Stimulated activated CD4-positive, alpha-beta T cell treated with anti-CD3 and anti-CD28 coated beads, Interleukin-1b, Interleukin-23, amount 100 ng/mL, for 24 hours (primary cell): ENCODE measurements at regions not wholly inside any gene's neighbourhood (a gene's known extent, or its start where the extent isn't known, plus 50 kb on each side); places are given as distances from the start of the nearest gene placed in this dataset.
"Not testable (repeated sequence)": the region's sequence is repeated elsewhere in the genome, so short reads cannot be mapped to it uniquely, and the experiment has no call there.

Experiments used
- DNase-seq, 4 experiments: peaks; one replicate each; pipeline ENCODE4 v3.0.0-alpha.2; 2020; ENCODE audit warnings: low read depth in 4 of 4, low spot score in 1 of 4

GRCh38 chr21:28714777-28715464 lies 277.8 kb downstream of the LTN1 start:
- DNase-seq, result no peak

- no peak for DNase-seq
Observed at GRCh38 chr21:28712411-28712810, 280.3 kb downstream of the LTN1 start.

GRCh38 chr21:28705616-28706015 lies 287.1 kb downstream of the LTN1 start:
- DNase-seq, result no peak

GRCh38 chr21:28704746-28705145 lies 287.9 kb downstream of the LTN1 start:
- DNase-seq, result no peak

GRCh38 chr21:28703861-28704260 lies 288.8 kb downstream of the LTN1 start:
- DNase-seq, result no peak

- no peak for DNase-seq
Observed at GRCh38 chr21:28699596-28700259, 292.9 kb downstream of the LTN1 start.

GRCh38 chr21:28699186-28699585 lies 293.5 kb downstream of the LTN1 start:
- DNase-seq, result no peak

- no peak for DNase-seq
Observed at GRCh38 chr21:28696844-28697410, 295.8 kb downstream of the LTN1 start.

- DNase-seq, result no peak
Observed at GRCh38 chr21:28693476-28693875, 299.2 kb downstream of the LTN1 start.

GRCh38 chr21:28690196-28690595 lies 302.5 kb downstream of the LTN1 start:
- DNase-seq, result no peak

GRCh38 chr21:28688381-28688780 lies 304.3 kb downstream of the LTN1 start:
- no peak for DNase-seq

- no peak for DNase-seq
Observed at GRCh38 chr21:28687586-28687985, 305.1 kb downstream of the LTN1 start.

- DNase-seq, result no peak
Observed at GRCh38 chr21:28683982-28684752, 308.5 kb downstream of the LTN1 start.

GRCh38 chr21:28682884-28683283 lies 309.8 kb downstream of the LTN1 start:
- not testable (repeated sequence) for DNase-seq

- DNase-seq, result not testable (repeated sequence)
Observed at GRCh38 chr21:28677096-28677495, 315.6 kb downstream of the LTN1 start.

GRCh38 chr21:28675331-28676041 lies 317.2 kb downstream of the LTN1 start:
- DNase-seq, result no peak

- DNase-seq, result no peak
Observed at GRCh38 chr21:28674763-28675162, 317.9 kb downstream of the LTN1 start.

GRCh38 chr21:28671549-28672195 lies 321.0 kb downstream of the LTN1 start:
- no peak for DNase-seq

- DNase-seq, result no peak
Observed at GRCh38 chr21:28669971-28670653, 322.6 kb downstream of the LTN1 start.

- no peak for DNase-seq
Observed at GRCh38 chr21:28669321-28669720, 323.4 kb downstream of the LTN1 start.
